Stomach (tissue), 8 donors: ENCODE measurements at regions not wholly inside any gene's neighbourhood (a gene's known extent, or its start where the extent isn't known, plus 50 kb on each side); places are given as distances from the start of the nearest gene placed in this dataset.

ENCODE experiments used
- DNase-seq, 2 donors: peaks; one replicate each; pipeline versions ENCODE4 v3.0.0 to v3.0.0-alpha.2; 2013 to 2019
- H3K27ac ChIP-seq, 5 donors: fragments of 200-600 bp in 4 of 5; sonication (generic) in 4 of 5; one replicate each; pipeline ENCODE4 v1.5.1; 2013 to 2019; ENCODE audit warnings: mild to moderate bottlenecking in 1 of 5, moderate library complexity in 1 of 5
- H3K27me3 ChIP-seq, 3 donors: fragments of 200-600 bp; sonication (generic); one replicate each; pipeline ENCODE4 v1.5.1; 2017 to 2019; ENCODE audit warnings: mixed run types in 1 of 3
- H3K36me3 ChIP-seq, 4 donors: fragments of 200-600 bp; sonication (generic); 1 replicate in 3 of 4; 2 replicates in 1 of 4; pipeline ENCODE4 v1.5.1; 2016 to 2019
- H3K4me1 ChIP-seq, 4 donors: fragments of 200-600 bp; sonication (generic); one replicate each; pipeline ENCODE4 v1.5.1; 2016 to 2019
- H3K4me3 ChIP-seq, 4 donors: fragments of 200-600 bp; sonication (generic) in 3 of 4; one replicate each; pipeline ENCODE4 v1.5.1; 2016 to 2019; ENCODE audit warnings: mild to moderate bottlenecking in 1 of 4
- H3K9me3 ChIP-seq, 4 donors: fragments of 200-600 bp; sonication (generic); one replicate each; pipeline ENCODE4 v1.5.1; 2016 to 2019
- EP300 ChIP-seq: sonication (generic); formaldehyde crosslinking; IDR thresholded peaks from one replicate; pipeline ENCODE4 v1.6.1; 2017; ENCODE audit warnings: antibody characterized with exemption
- POLR2A ChIP-seq, 4 donors: fragments of 450-650 bp; IDR thresholded peaks; one replicate each; pipeline ENCODE4 v1.6.1; 2016; ENCODE audit warnings: antibody characterized with exemption in 4 of 4, control low read depth in 2 of 4, mild to moderate bottlenecking in 1 of 4, moderate library complexity in 1 of 4
- POLR2AphosphoS5 ChIP-seq, 3 donors: sonication (generic); formaldehyde crosslinking; IDR thresholded peaks; one replicate each; pipeline ENCODE4 v1.6.1; 2016; ENCODE audit warnings: antibody characterized with exemption in 3 of 3
- WGBS, 5 donors: extraction: QIAGEN DNeasy Blood & Tissue Kit in 3 of 5; methylation state at CpG; one replicate each; pipeline versions ENCODE4 v1.1.5 to v1.1.7; 2013 to 2018; 5-methylcytosine and 5-hydroxymethylcytosine counted together
- intact Hi-C: fragments of 100-400 bp; cut with DNase I; formaldehyde crosslinking; loops from one replicate; pipeline ENCODE4 v1.15.1; 2023; ENCODE audit warnings: low total_unique reads
- TF ChIP-seq, protein P1 (sequence below), 7 experiments: fragments of 450-650 bp in 4 of 7; fragments of 200-600 bp in 3 of 7; sonication (generic) in 3 of 7; IDR thresholded peaks; one replicate each; pipeline ENCODE4 v1.5.1; 2016 to 2019; ENCODE audit warnings: antibody characterized with exemption in 7 of 7, control low read depth in 2 of 7, mild to moderate bottlenecking in 1 of 7
- donor health status: healthy with polysubstance abuse.
- donor health status: Bipolar disorder and iron deficiency.
- donor health status: healthy.

DNA sequence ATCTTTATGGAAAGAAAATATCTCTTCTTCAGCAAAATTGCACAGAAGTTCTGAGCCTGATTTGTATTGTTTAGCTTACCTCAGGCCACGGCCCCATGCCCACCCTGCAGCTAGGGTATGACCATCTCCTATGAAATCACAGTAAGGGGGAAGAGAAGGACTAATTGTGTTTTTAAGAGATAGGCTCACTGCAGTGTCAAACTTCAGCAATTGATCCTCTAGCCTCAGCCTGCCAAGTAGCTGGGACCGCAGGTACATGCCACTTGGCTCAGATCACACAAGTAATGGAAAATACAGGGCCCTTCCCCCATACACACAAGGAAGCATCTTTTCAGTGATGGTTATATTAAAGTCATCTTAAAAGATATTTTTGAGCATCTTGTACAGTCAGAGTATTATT is 60.0 kb downstream of the DMAC1 start:
- DNase-seq = no peak
- Histone ChIP-seq H3K27ac (no peak overlapping the region), H3K36me3 (no peaks in the 10 kb centered on the region), H3K4me1 (no peaks in the 10 kb centered on the region), H3K9me3 (no peaks in the 10 kb centered on the region), H3K4me3 (no peak overlapping the region), H3K27me3 (no peaks in the 10 kb centered on the region)
- no peak for TF ChIP-seq POLR2AphosphoS5 (IDR thresholded peaks at IDR 0.05)
- no peak for TF ChIP-seq EP300
- TF ChIP-seq, protein P1, sequence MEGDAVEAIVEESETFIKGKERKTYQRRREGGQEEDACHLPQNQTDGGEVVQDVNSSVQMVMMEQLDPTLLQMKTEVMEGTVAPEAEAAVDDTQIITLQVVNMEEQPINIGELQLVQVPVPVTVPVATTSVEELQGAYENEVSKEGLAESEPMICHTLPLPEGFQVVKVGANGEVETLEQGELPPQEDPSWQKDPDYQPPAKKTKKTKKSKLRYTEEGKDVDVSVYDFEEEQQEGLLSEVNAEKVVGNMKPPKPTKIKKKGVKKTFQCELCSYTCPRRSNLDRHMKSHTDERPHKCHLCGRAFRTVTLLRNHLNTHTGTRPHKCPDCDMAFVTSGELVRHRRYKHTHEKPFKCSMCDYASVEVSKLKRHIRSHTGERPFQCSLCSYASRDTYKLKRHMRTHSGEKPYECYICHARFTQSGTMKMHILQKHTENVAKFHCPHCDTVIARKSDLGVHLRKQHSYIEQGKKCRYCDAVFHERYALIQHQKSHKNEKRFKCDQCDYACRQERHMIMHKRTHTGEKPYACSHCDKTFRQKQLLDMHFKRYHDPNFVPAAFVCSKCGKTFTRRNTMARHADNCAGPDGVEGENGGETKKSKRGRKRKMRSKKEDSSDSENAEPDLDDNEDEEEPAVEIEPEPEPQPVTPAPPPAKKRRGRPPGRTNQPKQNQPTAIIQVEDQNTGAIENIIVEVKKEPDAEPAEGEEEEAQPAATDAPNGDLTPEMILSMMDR (IDR thresholded peaks at IDR 0.05) = no peak
- no peak for TF ChIP-seq POLR2A (IDR thresholded peaks at IDR 0.05)
- intact Hi-C loops = no loop called here
- 83 to 93% (median 92%) methylated on average over 2 of the region's 2 CpGs for WGBS, 5 donors

DNA sequence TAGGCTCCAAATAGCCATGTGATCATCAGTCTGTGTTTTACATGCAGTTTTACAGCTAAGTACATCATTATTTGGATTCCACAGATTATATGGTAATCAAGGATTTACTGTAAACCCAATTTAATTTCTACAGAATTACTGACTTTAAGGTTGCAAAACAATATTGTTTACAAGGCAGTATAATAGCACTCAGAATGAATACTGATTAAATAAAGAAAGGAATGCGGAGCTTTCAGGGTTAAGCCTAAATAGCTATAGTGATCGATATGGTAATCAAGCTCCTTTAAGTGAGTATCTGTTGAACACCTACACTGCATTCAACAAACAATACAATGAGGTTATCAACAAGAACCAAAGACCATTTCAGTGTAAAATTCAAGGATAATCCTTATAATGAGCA is 64.3 kb downstream of the DMAC1 start:
- intact Hi-C loops = no loop called here
- no peaks in the 10 kb centered on the region for H3K9me3 ChIP-seq
- no peak for DNase-seq

DNA sequence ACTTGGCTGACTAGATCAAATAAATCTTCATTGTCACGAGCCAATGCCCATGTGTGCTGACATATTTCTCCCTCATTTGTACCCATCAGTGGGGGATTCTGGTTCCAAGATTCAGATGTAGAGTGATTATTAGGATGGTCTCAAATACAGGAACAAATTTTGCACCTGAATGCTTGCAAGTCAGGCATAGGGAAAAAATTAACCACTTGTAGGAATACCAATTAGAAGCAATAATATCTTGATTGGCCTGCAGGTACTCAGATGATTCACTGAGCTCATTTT is 69.5 kb downstream of the DMAC1 start:
- no peaks in the 10 kb centered on the region for H3K9me3 ChIP-seq
- no peak for DNase-seq
- no peak overlapping the region for H3K27ac ChIP-seq
- no peak overlapping the region for H3K4me3 ChIP-seq
- intact Hi-C loops = no loop called here
- H3K36me3 ChIP-seq = no peaks in the 10 kb centered on the region
- no peaks in the 10 kb centered on the region for H3K4me1 ChIP-seq
- H3K27me3 ChIP-seq = no peaks in the 10 kb centered on the region
- WGBS, 5 donors = 78 to 89% (median 86%) methylated on average over 1 of the region's 1 CpG
- TF ChIP-seq POLR2AphosphoS5 (IDR thresholded peaks at IDR 0.05) (no peak), EP300 (no peak), POLR2A (IDR thresholded peaks at IDR 0.05) (no peak)
- TF ChIP-seq, protein P1 (IDR thresholded peaks at IDR 0.05) = no peak

More for the DNA sequence above, 64.3 kb downstream of the DMAC1 start:
- H3K4me1 ChIP-seq = no peaks in the 10 kb centered on the region
- no peaks in the 10 kb centered on the region for H3K27me3 ChIP-seq
- H3K4me3 ChIP-seq = no peak overlapping the region
- no peak for TF ChIP-seq EP300
- TF ChIP-seq, protein P1 (IDR thresholded peaks at IDR 0.05) = no peak
- WGBS, 5 donors = 85 to 92% (median 90%) methylated on average over 2 of the region's 2 CpGs
- no peak overlapping the region for H3K27ac ChIP-seq
- H3K36me3 ChIP-seq = no peaks in the 10 kb centered on the region

DNA sequence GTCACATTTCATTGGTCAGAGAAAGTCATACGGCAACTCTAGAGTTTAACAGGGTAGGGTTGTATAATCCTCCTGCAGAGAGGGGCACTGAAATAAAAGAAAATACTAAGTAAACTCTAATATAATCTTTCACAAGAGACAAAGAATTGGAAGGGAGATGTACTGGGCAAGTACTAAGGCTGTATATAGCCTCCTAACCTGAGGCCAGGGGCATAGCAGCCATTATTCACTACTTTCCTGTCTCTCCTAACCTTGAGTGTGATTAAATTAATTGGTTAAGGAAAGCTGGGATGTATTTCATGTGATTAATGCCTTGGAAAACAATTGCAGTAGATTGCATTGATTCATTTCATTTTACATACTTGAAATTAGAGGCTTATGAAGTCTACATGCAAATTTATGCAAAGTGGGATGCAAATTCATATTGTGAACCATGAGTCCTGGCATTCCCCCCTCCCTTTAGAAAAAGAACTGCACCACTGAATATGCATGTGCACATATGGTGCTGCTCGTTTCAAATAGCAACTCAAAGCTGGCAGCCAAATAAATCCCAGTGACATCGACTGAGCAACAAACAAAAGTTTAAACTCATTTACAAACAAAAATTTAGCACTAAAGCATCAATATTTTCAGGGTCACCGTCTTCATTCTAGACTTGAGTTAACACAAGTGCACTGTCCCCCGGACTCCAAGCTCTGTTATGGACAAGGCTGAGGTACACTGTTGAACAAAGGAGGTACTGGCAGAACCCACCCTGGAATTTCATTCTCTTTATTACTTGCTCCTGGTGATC is 70.0 kb downstream of the DMAC1 start:
- Histone ChIP-seq H3K27me3 (no peaks in the 10 kb centered on the region), H3K4me1 (no peaks in the 10 kb centered on the region), H3K4me3 (no peak overlapping the region), H3K36me3 (no peaks in the 10 kb centered on the region), H3K9me3 (no peaks in the 10 kb centered on the region), H3K27ac (no peak overlapping the region)
- 78 to 85% (median 84%) methylated on average over 5 of the region's 5 CpGs for WGBS, 5 donors
- DNase-seq = no peak
- intact Hi-C loops = no loop called here
- TF ChIP-seq EP300 (no peak), POLR2AphosphoS5 (IDR thresholded peaks at IDR 0.05) (no peak)
- TF ChIP-seq, protein P1 (IDR thresholded peaks at IDR 0.05) = no peak
